ENCODE measurements at regions not wholly inside any gene's neighbourhood (a gene's known extent, or its start where the extent isn't known, plus 50 kb on each side); places are given as distances from the start of the nearest gene placed in this dataset.

- H3K4me1 ChIP-seq, result peaks cover 0 to 18% (median 11%) of the 10 kb centered on the region in 9 donors
- no peak for ATAC-seq
- no peak overlapping the region for H3K27ac ChIP-seq
- H3K4me3 ChIP-seq, result no peak overlapping the region
- WGBS, 2 donors, result 93 to 95% methylated on average over 2 of the region's 2 CpGs
- no peaks in the 10 kb centered on the region for H3K27me3 ChIP-seq
- DNase-seq, result no peak
- no peaks in the 10 kb centered on the region for H3K36me3 ChIP-seq
- no peak for TF ChIP-seq CTCF (IDR thresholded peaks at IDR 0.05)
- intact Hi-C loops (cut with DNase I), result no loop called here
- H3K9me3 ChIP-seq, result peaks cover 0 to 42% (median 15%) of the 10 kb centered on the region in 11 donors
These were observed 108.6 kb upstream of the RAI14 start for GRCh38 chr5:34547300-34548085.

GRCh38 chr5:34548086-34548403 is 108.1 kb upstream of the RAI14 start:
- Histone ChIP-seq H3K36me3 (no peaks in the 10 kb centered on the region), H3K9me3 (peaks cover 0 to 42% (median 15%) of the 10 kb centered on the region in 11 donors), H3K4me3 (no peak overlapping the region), H3K4me1 (peaks cover 0 to 24% (median 11%) of the 10 kb centered on the region in 9 donors), H3K27ac (no peak overlapping the region), H3K27me3 (no peaks in the 10 kb centered on the region)
- no peak for DNase-seq
- no peak for ATAC-seq
- 94% methylated on average over 1 of the region's 1 CpG for WGBS, 2 donors
- intact Hi-C loops (cut with DNase I), result no loop called here
- TF ChIP-seq CTCF (IDR thresholded peaks at IDR 0.05), result no peak

GRCh38 chr5:34550247-34550646 is 105.9 kb upstream of the RAI14 start:
- Histone ChIP-seq H3K9me3 (peaks cover 0 to 23% (median 5%) of the 10 kb centered on the region in 11 donors), H3K27me3 (no peaks in the 10 kb centered on the region), H3K27ac (no peak overlapping the region), H3K4me1 (peaks cover 0 to 27% (median 16%) of the 10 kb centered on the region in 9 donors), H3K4me3 (no peak overlapping the region), H3K36me3 (no peaks in the 10 kb centered on the region)
- TF ChIP-seq CTCF (IDR thresholded peaks at IDR 0.05), result no peak
- WGBS, 2 donors, result 71 to 88% methylated on average over 2 of the region's 2 CpGs
- intact Hi-C loops (cut with DNase I), result no loop called here
- no peak for DNase-seq
- ATAC-seq, result peak in 3 of 8 donors; percentile 25 to 41 (median 31)

- 37 to 42% methylated on average over 3 of the region's 3 CpGs for WGBS, 2 donors
- Histone ChIP-seq H3K4me3 (no peak overlapping the region), H3K9me3 (peaks cover 0 to 17% (median 5%) of the 10 kb centered on the region in 11 donors), H3K27ac (no peak overlapping the region), H3K4me1 (peaks cover 0 to 27% (median 16%) of the 10 kb centered on the region in 9 donors), H3K36me3 (no peaks in the 10 kb centered on the region), H3K27me3 (no peaks in the 10 kb centered on the region)
- DNase-seq (no peak), ATAC-seq (peak in 2 of 8 donors; percentile 16 to 44)
- no peak for TF ChIP-seq CTCF (IDR thresholded peaks at IDR 0.05)
- intact Hi-C loops (cut with DNase I), result no loop called here
These were observed 105.2 kb upstream of the RAI14 start for GRCh38 chr5:34550964-34551363.

Measured in heart right ventricle (tissue), 16 donors.